ENCODE measurements at regions not wholly inside any gene's neighbourhood (a gene's known extent, or its start where the extent isn't known, plus 50 kb on each side); places are given as distances from the start of the nearest gene placed in this dataset.

- TF ChIP-seq, protein P1, sequence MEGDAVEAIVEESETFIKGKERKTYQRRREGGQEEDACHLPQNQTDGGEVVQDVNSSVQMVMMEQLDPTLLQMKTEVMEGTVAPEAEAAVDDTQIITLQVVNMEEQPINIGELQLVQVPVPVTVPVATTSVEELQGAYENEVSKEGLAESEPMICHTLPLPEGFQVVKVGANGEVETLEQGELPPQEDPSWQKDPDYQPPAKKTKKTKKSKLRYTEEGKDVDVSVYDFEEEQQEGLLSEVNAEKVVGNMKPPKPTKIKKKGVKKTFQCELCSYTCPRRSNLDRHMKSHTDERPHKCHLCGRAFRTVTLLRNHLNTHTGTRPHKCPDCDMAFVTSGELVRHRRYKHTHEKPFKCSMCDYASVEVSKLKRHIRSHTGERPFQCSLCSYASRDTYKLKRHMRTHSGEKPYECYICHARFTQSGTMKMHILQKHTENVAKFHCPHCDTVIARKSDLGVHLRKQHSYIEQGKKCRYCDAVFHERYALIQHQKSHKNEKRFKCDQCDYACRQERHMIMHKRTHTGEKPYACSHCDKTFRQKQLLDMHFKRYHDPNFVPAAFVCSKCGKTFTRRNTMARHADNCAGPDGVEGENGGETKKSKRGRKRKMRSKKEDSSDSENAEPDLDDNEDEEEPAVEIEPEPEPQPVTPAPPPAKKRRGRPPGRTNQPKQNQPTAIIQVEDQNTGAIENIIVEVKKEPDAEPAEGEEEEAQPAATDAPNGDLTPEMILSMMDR (IDR thresholded peaks at IDR 0.05) = no peak
- Histone ChIP-seq H3K4me3 (no peak overlapping the region), H3K36me3 (ENCODE audit: low read depth) (no peaks in the 10 kb centered on the region), H3K9me3 (peaks cover 32% of the 10 kb centered on the region), H3K4me1 (ENCODE audit: low read depth) (no peaks in the 10 kb centered on the region)
- no peak for DNase-seq
- intact Hi-C loops (cut with DNase I, micrococcal nuclease) = no loop called here
- ATAC-seq = no peak
Observed at GRCh38 chr4:30314001-30314400, 406.2 kb upstream of the PCDH7 start.

DNA sequence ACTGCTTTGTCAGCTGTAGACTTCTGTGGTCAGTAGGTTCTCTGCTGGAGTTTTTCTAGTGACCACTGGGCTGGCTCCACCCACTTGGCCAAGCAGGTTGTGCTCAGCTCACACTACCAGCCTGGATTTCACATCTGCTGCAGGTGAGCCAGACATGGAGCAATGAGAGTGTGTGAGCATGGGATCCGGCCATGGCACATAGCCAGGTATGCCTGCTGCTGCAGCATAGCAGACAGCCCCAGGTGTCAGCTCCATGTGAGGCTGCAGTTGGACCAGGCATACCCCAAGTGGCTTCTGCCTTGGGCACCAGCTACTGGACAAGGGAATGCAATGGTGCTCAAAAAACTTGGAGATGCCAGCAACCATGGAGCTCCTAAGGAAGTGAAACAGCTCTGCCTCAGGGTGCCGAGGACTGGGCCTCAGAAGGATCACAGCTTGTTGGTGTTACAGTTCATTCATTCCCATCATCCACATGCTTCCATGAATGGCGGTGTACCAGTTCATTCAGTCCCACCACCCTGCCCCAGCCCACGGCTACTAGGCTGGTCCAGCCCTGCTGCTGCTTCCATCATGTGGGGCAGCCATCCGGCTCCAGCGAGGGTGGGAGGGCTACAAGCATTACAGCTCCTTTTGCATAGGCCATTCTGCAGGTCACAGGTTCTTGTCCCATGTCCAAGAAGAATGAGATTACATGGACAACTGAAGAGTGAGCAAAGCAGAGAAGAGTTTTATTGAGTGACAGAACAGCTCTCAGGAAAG, 389.1 kb upstream of the PCDH7 start:
- no peak overlapping the region for H3K4me3 ChIP-seq
- peaks cover 38% of the 10 kb centered on the region for H3K9me3 ChIP-seq
- no peaks in the 10 kb centered on the region for H3K36me3 ChIP-seq (ENCODE audit: low read depth)
- intact Hi-C loops (cut with DNase I, micrococcal nuclease) = no loop called here
- DNase-seq (no peak), ATAC-seq (no peak)
- no peaks in the 10 kb centered on the region for H3K4me1 ChIP-seq (ENCODE audit: low read depth)
- TF ChIP-seq, protein P1 (IDR thresholded peaks at IDR 0.05) = no peak

DNA sequence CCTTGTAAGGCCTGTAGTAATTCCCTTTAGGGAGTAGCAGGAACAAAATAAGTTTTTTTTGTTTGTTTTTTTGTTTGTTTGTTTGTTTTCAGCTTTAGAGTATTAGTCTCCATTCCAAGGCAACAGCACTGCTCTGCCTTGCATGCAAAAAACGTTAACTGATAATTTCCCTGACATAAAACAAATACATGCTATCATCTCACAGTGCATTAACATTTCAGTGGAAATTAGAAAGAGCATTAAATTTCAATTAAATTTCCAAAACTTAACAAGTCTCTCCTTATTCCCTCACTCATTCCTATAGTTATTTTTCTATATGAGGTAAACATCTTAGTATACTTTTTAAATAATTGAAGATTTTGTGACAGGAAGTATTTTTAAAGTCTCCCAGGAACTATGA, 378.4 kb upstream of the PCDH7 start:
- ATAC-seq (no peak), DNase-seq (no peak)
- TF ChIP-seq, protein P1 (IDR thresholded peaks at IDR 0.05) = no peak
- no peak overlapping the region for H3K4me3 ChIP-seq
- H3K9me3 ChIP-seq = peaks cover 7% of the 10 kb centered on the region
- intact Hi-C loops (cut with DNase I, micrococcal nuclease) = no loop called here
- H3K4me1 ChIP-seq (ENCODE audit: low read depth) = no peaks in the 10 kb centered on the region
- no peaks in the 10 kb centered on the region for H3K36me3 ChIP-seq (ENCODE audit: low read depth)

DNA sequence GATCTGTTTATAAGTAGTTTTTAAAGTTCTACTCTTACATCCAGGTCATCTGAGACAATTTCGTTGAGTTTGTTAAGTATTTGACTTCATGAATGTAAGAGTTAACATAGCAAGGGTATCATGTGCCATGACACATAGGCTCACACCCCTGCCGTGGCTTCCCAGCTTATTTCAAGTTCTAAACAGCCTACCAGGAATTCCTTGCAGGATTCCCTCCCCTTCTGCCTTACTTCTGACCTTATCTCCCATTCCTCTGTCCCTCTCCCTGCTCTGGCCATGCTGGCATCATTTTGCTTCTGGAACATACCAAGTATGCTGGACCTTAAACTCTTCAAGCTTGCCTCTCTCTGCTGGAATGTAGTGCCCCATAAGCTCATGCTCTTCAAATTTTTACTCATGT, 369.9 kb upstream of the PCDH7 start:
- ATAC-seq (no peak), DNase-seq (no peak)
- no peak overlapping the region for H3K4me3 ChIP-seq
- intact Hi-C loops (cut with DNase I, micrococcal nuclease) = no loop called here
- TF ChIP-seq, protein P1 (IDR thresholded peaks at IDR 0.05) = no peak
- no peaks in the 10 kb centered on the region for H3K9me3 ChIP-seq
- no peaks in the 10 kb centered on the region for H3K4me1 ChIP-seq (ENCODE audit: low read depth)
- no peaks in the 10 kb centered on the region for H3K36me3 ChIP-seq (ENCODE audit: low read depth)

- DNase-seq (no peak), ATAC-seq (no peak)
- Histone ChIP-seq H3K4me3 (no peak overlapping the region), H3K4me1 (ENCODE audit: low read depth) (no peaks in the 10 kb centered on the region), H3K36me3 (ENCODE audit: low read depth) (no peaks in the 10 kb centered on the region), H3K9me3 (no peaks in the 10 kb centered on the region)
- intact Hi-C loops (cut with DNase I, micrococcal nuclease) = no loop called here
- TF ChIP-seq, protein P1 (IDR thresholded peaks at IDR 0.05) = no peak
Observed at GRCh38 chr4:30354605-30355004, 365.6 kb upstream of the PCDH7 start.
